DMS153 treated with DMSO at 0.1 percent for 48 hours (cell line): ENCODE measurements at regions not wholly inside any gene's neighbourhood (a gene's known extent, or its start where the extent isn't known, plus 50 kb on each side); places are given as distances from the start of the nearest gene placed in this dataset.

ENCODE experiments used
- DNase-seq: peaks from one replicate; lab custom pipeline; 2025; ENCODE audit not compliant: unreplicated experiment; lab: John Stamatoyannopoulos, UW

GRCh38 chr13:99828123-99828522 is 143.4 kb downstream of the ZIC5 start:
- DNase-seq: no peak

DNA sequence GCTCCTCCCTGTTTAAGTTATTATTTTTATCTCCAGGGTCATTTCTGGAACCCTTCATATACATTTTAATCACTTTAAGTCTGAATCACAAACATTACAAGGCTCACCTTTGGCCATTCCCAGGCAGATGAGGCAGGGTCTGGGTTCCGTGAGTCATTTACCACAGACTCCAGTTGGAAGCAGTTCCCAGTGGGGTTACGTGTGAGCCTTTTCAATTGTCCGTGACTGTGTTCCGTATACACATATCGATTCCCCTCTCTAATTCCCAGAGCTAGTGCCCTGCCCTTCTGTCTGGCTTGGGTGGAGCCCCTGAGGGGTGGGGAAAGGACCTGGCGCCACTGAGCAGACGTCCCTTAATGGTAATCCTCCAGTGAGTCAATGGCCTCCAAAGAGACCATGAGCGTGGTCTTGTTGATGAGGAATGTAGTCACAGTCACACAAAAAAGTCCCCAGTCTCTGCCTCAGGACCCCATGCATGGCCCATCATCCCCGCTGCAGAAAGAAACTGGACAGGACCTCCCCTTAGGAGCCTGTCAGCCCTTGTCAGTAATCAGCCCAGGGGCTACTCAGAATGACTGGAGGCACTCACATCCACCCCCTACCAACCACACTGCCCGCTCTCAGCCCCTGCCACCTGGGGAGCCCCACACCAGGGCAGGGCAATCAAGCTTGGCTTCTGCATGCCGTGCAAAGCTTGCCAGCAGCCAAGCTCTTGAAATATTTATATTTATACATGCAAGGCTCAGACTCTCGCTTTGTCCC is 144.4 kb downstream of the ZIC5 start:
- DNase-seq: no peak

DNA sequence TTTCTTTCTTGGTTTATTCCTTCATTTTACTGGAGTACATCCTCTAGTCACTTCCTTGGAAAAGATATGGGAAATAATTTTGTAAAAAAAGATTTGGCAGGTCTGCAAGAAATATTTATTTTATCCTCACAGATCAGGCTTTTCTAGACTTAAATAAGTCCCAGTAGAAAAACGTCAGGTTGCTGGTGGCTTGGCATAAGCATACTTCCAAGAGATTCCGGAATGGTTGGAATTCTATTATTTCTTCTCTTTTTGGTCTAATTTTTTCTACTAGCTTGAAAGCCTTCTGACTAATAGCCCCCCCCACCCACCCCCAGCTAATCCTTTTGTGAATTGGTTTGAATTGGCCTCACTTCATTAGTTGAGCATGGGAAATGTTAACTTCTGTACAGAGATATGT is 147.6 kb downstream of the ZIC5 start:
- no peak for DNase-seq

DNA sequence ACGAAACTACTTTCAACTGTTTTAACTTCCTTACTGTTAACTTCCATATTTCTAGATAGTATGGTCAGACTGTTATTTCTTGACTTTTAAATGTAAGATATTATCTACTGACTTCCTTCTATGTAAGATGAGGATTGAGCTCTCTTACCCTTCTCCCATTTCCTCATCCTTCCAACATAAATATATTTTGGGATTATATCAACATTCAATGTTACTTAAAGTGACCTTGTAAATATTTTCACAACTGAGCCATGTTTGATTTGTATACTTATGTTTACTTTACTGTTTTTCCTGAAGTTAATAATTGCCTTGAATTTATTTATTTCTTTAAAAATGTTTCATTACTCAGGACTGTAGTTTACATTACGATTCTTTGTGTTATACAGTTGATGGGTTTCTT is 148.7 kb downstream of the ZIC5 start:
- DNase-seq: no peak

DNA sequence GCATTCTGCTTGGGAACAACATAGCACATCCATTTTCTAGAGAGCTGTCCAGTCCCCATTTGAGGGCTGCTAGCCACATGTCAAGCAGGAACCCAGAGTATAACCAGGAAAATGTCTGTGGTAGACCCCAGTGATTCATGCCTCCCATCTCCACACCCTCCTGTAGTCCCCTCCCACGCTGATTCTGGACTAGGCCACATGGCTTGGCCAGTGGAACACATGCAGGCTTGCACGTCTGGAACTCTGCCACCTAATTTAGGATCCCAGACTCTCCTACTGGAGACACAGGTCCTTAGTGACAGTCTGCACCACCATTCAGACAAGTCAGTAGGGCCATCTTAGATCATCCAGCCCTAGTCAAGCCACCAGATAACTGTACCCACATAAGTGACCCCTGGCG is 149.8 kb downstream of the ZIC5 start:
- no peak for DNase-seq

- DNase-seq: no peak
These were observed 151.6 kb downstream of the ZIC5 start for GRCh38 chr13:99819967-99820366.

DNA sequence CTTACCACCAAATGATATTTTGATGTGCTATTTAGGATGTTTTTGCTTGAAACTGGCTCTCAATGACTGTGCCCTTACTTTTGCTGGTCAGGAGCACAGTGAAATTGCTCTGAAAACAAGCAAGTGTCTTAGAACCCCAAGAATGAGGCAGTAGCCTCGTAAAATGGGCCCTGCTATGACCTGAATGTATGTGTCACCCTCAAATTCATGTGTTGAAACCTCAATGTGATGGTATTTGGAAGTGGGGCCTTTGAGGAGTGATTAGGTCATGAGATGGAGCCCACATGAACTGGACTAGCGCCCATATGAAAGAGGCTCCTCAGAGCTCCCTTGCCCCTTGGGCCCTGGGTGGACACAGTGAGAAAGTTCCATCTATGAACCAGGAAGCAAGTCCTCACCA is 155.2 kb downstream of the ZIC5 start:
- no peak for DNase-seq

DNA sequence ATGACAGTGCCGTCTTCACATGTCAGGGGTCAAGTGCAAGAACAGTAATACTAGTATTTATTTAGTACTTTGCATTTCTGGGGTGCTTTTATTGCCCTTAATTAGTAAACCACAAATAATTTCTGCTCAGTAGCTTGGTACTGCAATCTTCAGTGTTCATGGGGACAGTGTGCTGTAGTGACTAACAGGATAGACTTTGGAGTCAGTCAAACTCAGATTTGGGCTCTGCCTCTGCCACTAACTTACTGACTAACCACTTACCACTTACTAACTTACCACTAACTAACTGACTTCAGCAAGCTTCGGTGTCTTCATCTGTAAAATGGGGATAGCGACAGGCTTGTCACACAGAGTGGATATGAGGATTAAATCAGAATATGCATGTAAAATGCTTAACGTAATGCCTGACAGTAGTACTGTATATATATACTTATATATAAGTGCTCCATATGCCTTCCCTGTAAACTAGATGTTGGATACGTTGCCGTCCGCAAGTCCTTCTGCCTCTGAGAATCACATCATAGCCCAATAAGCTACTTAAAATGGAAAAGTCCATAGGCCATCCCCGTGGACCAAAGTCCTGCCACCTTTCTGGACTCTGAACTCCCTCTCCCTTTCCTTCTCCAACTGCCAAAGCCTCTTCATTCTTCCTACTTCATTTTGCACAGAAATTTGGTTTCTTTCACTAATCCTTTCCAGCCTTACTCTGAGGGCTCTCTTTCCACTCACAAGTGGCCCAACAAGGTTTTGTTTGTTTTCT is 158.1 kb downstream of the ZIC5 start:
- DNase-seq: no peak

DNA sequence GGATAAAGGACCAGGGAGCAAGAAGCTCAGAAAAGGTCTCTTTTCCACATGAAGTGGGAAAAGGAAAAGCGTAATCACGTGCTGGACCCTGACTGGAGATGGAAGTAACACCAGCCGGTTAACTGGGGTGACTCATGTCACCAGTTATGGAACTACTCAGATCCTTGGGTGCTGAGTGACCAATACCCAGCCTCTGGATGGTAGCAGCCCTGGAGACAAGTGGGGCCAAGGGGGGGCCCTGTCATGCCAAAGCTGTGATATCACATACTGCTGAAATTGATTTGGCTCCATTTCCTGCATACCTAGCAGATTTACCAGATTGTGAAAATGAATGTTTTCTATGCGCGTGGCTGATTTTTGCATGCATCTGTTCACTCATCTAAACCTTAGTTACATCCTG is 158.9 kb downstream of the ZIC5 start:
- no peak for DNase-seq

DNA sequence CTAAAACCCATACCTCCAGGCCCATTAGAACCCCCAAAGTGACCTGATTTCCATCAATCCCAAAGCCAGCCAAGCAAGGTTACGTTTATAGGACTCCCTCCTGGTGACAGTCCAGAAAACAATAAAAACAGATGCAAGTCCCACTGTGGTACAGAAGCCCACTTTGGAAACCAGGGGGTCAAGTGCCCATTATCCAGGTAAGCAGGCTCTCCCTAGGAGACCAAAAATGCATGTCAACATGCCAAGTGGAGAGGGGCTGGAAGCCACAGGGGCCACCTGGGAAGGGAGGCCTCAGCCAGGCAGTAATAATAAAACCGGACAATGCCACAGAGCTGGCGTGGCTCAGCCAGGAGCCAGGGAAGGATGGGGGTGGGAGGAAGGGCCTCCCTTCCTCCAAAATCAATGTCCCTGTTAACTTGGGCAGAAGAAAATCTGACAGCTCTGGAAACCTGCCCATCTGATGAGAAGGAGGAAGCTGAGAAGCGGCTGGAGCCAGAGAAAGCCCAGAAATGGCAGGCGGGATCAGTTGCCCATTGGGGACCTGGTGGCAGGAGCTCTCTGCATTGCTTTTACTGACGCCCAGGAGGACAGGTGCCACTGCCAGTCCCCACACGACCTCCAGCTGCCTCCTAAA is 160.4 kb downstream of the ZIC5 start:
- DNase-seq: no peak

DNA sequence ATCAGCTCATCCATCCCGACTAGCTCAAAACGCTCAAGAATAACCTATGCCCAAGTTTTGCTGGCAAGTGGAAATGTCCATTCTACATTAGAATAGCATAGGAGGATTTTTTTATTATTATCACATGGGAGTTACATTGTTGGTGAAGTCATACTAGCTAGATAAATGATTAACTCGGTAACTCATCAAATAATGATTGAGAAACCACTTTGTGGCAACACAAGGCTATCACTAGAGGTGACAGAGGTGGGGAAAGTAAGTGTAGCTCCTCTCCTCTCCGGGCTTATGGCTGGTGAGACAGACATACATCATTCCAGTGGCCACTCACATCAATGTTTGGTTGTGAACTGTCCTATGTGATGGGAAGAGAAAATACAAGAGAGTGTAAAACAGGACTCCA is 161.6 kb downstream of the ZIC5 start:
- DNase-seq: no peak

GRCh38 chr13:99809496-99809895 is 162.1 kb downstream of the ZIC5 start:
- no peak for DNase-seq

DNA sequence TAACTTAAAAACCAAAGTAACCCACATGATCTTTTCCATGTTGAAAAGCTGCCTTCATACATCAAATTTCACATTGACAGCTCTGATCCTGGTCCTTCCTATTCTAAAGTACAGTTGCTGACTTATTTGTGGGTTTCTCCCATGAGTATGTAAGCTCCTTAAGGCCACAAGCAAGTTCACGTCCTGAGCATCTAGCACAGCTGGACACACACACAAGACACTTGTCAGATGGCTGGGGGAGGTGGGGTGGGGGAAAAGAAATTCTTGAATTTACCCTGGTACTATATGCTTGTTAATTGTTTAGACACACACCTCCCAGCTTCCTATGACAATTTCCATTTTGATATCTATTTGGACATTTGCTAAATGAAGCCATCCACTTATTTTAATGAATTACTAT is 162.8 kb downstream of the ZIC5 start:
- no peak for DNase-seq

DNA sequence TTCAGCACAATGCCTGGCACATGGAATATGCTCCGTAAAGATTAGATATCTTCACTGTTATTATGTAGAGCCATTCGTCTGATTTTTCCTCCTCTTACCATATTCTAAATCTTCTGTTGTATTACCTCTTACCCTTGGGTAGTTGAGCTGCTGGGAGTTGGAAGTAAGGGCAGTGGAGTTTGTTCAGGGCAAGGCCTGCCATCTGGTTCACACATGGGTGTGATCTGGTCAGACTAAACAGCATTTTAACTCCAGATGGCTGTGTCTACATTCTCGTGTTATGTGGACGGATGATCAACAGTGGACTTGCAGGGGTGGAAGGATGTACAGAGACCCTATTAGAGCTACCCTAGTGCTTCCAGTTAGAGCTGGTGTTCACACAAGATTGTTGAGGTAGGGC is 164.9 kb downstream of the ZIC5 start:
- DNase-seq: no peak

DNA sequence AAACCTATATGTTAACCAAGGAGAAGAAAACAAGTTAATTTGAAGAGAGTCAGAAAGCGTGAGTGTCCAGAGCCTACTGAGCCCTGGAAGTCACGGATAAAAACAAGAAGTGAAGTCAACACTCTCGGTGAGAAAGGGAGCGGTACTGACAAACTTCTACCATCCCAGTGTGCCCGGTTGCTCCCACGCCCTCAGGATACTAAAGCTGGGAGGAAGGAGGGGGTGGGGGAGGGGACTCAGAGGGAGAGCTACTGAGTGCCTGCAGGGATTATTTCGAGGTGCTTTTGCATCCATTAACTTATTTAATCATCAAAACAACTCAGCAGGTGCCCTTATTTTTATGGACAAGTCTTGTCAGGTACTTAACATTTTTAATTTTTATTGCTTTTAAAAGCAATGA is 166.2 kb downstream of the ZIC5 start:
- DNase-seq: no peak

GRCh38 chr13:99803141-99803540 is 168.4 kb downstream of the ZIC5 start:
- DNase-seq: no peak

- DNase-seq: no peak
These were observed 169.2 kb downstream of the ZIC5 start for GRCh38 chr13:99802416-99802815.

GRCh38 chr13:99800951-99801350 is 170.6 kb downstream of the ZIC5 start:
- no peak for DNase-seq

DNA sequence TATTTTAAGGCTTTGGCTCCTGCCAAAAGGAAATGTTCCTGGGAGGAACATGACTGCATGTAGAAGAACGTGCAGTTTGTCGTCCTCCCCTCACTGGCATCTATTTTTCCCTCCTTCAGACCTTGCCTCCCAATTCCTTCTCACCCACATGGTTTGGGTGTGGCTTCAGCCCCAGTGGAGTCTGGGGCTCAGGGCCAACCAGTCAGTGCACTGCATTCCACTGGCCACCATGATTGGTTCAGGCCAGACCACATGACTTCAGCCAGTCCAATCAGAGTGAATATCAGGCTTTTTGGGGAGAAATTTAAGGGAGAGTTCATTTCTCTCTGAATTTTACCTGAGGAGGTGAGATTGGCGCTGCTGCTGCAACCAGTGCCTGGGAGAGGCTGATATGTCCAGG is 171.6 kb downstream of the ZIC5 start:
- DNase-seq: no peak

DNA sequence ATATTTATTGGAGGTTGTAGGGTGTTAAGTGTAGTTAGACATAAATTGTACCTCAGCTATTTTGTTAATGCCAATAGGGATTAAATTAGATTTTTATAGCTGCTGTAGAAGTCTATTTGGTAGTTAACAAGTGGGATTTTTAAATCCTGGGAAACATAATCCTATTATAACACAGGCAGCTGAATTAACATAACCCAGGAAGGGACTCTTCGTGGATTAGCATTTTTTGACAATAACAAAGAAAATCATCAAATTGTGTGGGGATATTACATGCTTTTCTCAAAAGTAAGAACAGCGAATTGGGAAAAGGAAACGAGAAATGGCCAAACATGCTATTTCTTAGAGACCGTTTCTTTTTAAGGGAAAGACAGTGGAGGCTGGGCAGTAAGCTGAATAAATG is 172.8 kb downstream of the ZIC5 start:
- no peak for DNase-seq

DNA sequence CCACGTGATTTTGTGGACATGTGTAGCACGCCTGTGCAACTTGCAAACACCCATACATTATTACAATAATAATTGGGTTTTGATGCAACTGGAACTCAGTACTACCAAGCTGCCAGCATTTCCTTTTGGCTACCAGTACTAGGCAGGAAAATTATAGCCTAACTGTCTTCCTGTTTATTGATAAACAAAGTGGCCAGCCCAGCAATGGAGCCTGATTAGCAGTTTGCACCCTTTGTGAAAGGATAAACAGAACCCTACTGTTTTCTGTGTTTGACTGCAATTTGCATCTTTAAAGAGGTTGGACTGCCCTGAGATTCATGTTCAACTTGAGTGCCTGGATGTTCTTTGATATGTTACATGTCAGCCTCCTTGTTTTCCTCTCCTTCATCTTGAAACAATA is 173.9 kb downstream of the ZIC5 start:
- no peak for DNase-seq

DNA sequence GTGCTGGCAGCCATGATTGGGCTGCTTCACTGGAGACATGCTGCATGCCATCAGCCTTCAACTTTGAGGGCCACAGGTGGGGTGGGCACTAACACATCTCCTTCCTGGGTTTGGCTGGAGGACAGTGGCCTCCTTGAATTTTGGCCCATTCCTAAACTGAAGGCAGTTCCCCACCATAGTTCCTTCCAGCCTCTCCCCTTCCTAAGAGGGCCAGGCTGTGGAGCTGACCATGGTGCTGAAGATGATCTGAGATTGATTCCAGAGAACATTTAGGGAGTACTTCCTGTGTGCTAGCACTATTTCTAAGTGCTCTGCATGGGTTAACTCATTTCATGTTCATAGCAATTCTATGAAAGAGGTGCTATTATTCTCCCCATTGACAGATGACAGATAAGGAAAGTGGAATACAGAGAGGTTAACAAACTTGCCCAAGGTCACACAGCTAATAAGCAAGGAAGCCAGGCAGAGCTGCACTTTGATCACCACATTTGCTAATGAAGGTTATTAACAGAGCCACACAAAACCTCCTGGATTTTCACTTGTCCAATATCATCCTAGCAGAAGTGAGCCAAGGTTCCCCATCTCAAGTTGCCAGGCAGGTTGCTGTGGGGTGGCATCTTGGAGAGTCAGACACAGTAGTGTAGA is 175.3 kb downstream of the ZIC5 start:
- DNase-seq: no peak
